GM21423 (cell line): ENCODE measurements at regions not wholly inside any gene's neighbourhood (a gene's known extent, or its start where the extent isn't known, plus 50 kb on each side); places are given as distances from the start of the nearest gene placed in this dataset.
"Not testable (repeated sequence)": the region's sequence is repeated elsewhere in the genome, so short reads cannot be mapped to it uniquely, and the experiment has no call there.

ENCODE experiments used
- ATAC-seq: cut with Tn5 transposase; IDR thresholded peaks from one replicate; pipeline ENCODE4 v1.9.1; 2021; ENCODE audit warnings: mild to moderate bottlenecking, moderate library complexity; ENCODE audit not compliant: unreplicated experiment

DNA sequence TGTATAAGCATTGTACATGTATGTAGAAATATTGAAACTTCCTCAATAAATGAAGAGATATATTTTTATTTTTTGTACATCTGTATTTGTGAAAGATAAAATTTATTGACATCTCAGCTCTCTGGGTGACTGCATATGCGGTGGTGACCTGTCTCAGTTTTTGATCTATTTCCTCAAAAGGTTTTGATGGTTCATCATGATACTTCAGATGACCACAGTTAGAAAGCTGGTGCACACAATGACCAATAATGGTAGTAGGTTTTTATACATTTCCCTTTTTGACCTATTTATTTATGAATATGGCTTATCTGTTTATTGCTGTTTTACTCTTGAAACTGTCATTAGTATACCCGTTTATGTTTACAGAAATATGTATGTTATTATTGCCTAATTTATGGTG is 549.6 kb upstream of the CHD1 start:
- ATAC-seq: not testable (repeated sequence)

DNA sequence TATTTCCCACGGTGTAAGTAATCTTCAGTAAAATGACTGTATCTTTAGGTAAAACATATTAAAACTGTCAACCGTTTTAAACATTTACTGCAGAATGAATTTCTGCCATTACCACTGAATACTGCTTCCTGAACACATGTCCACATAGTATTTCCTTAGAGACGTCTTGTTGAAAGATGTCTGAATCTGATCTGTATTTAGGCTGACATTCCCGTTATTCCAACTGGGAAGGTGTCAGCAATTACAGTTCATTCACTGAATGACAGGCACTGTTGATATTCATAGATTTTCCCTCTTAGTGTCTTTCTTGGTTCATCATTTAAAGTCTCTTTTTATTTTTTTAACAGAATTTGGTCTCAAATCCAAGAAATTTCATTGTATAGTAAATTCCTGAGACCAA is 544.5 kb upstream of the CHD1 start:
- not testable (repeated sequence) for ATAC-seq

DNA sequence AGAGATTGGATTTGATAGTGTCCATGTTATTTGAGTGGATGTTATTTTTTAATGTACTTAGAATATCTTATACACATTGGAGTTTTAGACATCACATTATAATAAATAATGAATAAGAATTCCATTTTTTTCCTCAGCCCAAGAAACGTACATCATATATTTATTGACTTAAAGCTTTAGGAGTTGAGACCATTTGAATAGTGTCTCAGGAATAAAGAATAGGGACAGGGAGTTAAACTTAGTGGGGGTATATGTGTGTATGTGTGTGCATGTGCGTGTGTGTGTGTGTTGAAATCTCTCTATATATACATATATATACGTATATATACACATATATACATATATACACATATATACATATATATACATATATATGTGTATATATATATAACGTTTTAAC is 542.9 kb upstream of the CHD1 start:
- ATAC-seq: not testable (repeated sequence)

DNA sequence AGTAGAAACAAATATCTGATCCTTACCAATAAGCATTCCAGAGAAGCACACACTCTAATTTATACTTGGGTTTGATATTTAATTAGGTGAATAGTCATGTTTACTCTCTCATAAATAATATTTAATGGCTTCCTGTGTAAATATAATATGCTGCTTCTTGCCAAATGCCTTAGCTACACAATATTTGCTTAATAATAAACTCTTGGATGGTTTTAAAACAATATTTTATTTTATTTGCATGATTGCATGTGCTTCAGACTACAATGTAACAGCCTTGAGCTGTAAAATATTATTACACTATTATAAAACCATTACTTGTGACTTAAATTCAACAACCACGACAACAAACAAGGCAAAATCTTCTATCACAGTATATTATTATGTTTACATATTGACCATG is 542.4 kb upstream of the CHD1 start:
- not testable (repeated sequence) for ATAC-seq

GRCh38 chr5:99470636-99471035 is 541.8 kb upstream of the CHD1 start:
- ATAC-seq: not testable (repeated sequence)

GRCh38 chr5:99460701-99461100 is 531.9 kb upstream of the CHD1 start:
- no peak for ATAC-seq

DNA sequence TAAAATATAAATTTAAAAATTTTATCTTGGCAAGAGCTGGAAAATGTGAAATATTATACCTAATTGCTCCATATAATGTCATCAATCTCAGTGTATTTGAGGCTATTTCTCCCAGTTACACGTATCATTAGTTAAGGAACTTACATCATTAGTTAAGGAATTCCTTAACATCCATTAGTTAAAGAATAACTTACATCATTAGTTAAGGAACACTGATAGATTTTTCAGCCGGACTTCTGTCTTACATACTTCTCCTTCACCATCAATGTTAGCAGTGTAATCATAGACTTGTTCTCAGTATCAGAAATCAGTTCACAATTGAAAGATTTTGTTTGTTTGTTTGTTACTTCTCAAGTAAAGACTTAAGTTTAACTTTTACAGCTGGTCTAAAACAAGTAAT is 524.4 kb upstream of the CHD1 start:
- no peak for ATAC-seq

DNA sequence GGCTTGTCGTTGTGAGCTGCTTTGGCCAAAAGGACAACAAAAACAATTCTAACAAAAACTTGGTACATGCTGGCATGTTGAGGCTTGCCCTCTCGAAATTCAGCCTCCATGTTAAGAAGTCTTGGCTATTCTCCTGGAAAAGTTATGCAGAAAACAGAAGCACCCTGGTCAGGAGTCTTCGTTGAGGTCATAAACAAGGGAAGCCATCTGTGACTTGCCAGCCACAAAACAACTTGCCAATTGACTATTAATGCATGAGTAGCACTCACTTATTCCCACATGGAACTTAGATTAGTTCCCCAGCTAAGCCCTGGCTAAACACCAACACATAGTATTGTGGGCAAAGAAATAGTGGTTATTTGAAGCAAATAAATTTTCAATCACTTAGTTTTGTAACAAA is 521.0 kb upstream of the CHD1 start:
- ATAC-seq: no peak

DNA sequence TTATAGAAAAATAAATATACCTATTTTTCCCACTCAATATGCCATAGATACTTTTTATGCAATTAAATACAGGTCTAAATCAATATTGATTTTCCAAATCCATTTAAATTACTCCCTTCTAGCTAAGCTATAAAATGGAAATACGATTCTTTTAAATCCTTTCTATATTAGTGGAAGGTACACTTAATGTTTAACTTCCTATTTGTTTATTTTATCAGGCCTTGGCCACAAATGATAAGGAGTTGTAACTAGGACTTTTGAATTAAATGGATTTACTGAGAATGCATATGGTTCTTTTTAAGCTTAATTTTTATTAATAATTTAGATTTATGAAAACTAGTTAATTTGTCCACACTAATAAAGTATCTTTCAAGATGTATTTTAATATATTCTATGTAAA is 517.0 kb upstream of the CHD1 start:
- no peak for ATAC-seq

- ATAC-seq: no peak
Observed at GRCh38 chr5:99441235-99441634, 512.4 kb upstream of the CHD1 start.

DNA sequence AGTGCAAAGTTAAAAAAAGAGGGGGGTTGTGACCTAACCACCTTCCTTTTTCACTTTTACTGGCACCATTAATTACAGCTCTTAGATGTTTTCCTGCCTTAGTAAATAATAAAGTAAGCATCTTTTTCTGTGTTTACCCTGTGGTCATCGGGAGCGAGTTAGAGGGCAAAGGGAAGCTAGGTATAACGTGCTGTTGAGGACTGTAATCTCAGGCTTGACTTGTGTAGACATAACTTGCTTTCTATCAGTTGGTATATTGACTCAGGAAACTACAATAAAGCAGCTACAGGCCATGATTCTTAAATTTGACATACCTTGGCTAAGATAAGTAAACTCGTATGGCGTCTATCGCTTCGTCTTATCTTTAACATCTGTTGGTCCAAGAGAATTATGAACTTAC is 509.8 kb upstream of the CHD1 start:
- no peak for ATAC-seq

DNA sequence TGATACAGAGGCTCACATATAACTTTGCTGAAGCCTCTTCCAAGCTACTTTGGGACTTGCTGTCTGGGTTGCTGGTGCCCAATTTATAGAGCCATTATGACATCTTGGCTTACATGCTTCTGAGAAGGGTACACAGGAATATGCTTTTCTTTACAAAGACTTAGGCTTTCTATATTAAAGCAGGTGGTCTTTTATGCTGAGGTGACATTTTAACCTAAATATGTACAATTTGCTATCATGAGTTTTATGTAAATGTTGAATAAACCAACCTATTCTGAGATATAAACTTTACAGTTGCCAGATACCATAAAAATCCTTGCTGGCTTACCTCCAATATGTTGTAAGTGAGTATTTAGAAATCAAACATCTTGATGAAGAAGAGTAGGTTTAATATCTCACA is 509.2 kb upstream of the CHD1 start:
- ATAC-seq: no peak

- not testable (repeated sequence) for ATAC-seq
Observed at GRCh38 chr5:99423396-99423795, 494.6 kb upstream of the CHD1 start.

DNA sequence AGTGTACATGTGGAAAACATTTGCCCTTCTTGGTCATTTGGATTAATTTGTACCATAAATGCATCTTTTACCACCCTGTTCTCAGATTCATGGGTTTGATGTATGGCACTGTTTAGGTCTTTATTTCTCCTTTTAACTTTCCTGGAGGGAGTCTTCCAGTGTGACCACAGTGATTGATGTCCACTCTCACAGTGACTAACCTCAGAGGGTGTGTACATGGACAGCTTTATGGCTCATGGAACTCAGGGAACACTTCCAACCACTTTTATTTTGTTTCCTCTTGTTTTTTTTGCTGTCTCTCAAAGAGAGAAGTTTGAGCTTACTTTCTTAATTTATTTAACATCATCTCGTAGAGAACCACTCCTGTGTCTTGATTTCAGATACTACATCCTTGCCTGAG is 489.8 kb upstream of the CHD1 start:
- not testable (repeated sequence) for ATAC-seq

DNA sequence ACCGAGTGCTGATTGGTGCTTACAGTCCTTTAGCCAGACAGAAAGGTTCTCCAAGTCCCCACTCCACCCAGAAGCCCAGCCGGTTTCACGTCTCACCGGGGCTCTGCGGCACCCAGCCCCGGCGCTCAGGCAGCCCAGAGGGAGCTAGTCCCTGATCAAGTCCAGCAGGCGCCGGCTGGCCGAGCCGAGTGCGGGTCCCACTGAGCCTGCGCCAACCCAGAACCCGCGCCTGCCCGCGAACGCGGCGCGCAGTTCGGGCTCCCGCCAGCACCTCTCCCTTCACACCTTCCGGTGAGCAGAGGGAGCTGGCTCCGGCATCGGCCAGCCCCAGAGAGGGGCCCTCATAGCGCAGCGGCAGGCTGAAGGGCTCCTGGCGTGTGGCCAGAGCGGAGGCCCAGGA is 481.6 kb upstream of the CHD1 start:
- not testable (repeated sequence) for ATAC-seq

- not testable (repeated sequence) for ATAC-seq
Observed at GRCh38 chr5:99404764-99405302, 476.0 kb upstream of the CHD1 start.

GRCh38 chr5:99400571-99400970 is 471.8 kb upstream of the CHD1 start:
- not testable (repeated sequence) for ATAC-seq

- ATAC-seq: no peak
Observed at GRCh38 chr5:99398976-99399375, 470.2 kb upstream of the CHD1 start.

GRCh38 chr5:99386406-99387077 is 457.7 kb upstream of the CHD1 start:
- no peak for ATAC-seq

DNA sequence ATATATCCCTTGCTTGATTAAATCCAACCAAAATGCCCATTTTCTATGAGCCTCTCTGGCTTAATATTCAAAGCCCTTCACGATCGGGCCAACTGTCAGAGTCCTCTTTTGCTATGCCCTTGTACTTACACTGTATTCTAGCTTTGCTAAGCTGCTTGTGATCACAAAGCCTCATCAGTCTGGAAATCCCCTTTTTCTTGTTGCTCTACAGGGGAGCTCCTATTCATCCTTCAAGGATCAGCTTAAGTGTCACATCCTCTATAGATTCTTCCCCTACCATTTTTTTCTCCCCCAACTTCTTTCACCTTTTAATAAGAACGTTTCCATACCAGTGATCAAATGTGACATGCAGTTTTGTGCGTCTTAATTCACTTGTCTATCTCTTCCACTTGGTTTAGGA is 450.4 kb upstream of the CHD1 start:
- no peak for ATAC-seq

DNA sequence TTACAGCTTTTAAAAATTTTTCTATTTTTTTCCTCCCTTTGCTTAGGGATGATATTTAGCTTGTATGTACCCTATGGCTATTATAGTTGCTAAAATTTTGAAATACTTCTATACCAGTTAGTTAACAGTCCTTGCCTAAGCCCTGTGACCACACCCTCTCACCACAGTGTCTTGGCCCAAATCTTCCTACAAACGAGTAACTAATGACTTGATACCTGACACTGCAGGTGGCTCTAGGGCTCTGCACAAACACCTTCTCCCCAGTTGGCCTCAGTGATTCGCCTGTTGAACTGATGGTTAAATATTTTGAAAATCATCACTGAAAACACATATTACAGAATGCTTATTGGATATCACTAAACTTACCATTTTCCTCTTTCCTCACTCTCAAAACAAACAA is 449.6 kb upstream of the CHD1 start:
- no peak for ATAC-seq

DNA sequence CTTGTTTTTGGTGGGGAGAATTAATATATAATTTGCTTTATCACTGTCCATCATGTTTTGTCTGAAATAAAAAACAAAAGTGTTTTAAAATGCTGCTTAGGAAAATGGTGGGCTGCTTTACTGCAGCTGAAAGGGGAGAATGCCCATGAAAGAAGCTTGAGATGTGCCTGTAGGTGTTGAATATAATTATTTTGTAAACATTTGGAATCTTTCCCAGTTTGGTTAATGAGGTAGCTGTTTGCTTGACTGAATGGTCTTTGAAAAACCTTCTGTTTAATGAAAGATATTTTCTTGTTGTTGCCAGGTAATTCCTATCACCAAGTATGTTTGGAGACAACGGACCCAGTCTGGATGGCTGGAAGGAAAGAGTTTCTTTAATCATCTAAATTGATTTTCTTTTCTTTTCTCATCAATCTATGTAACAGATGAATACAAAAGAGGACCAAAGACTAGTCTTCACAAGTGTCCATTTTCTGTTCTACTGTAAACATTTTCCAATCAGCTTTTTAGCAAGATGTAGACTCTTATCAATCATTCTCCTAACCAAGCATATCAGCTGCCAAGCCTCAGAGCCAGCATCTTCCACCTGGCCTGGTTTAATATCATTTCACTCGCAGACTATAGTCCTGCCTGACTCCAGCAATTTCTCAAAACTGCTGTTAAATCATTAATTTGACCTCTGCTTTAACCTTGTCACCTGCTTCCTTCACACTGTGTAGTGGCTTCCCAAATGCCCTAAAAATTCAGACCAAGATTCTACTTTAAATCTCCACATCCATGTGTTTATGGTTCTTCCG is 441.2 kb upstream of the CHD1 start:
- no peak for ATAC-seq
